HCT116 (cell line): ENCODE measurements at regions not wholly inside any gene's neighbourhood (a gene's known extent, or its start where the extent isn't known, plus 50 kb on each side); places are given as distances from the start of the nearest gene placed in this dataset.

Experiments
- ATAC-seq: fragments of 200-7000 bp; cut with Tn5 transposase; 2 replicates; pipeline ENCODE4 v1.9.1; 2020; ENCODE audit warnings: mild to moderate bottlenecking, moderate library complexity
- BruUV-seq: library from RNA; stranded (reverse); fragments of 400-500 nt; replicated peaks from 2 replicates; lab custom pipeline; 2021; lab: Mats Ljungman, UMichigan
- CTCF ChIA-PET: fragments of 300-600 bp; sonication (Branson Sonifier 250); formaldehyde crosslinking; loops from one replicate; lab custom pipeline; 2021; ENCODE audit warnings: antibody characterized with exemption; lab: Charles Lee
- POLR2A ChIA-PET: fragments of 300-600, 350-600 bp; sonication (Branson Sonifier 250); formaldehyde crosslinking; loops from one replicate; lab custom pipeline; 2021; ENCODE audit warnings: antibody characterized with exemption; lab: Charles Lee
- RAD21 ChIA-PET, 2 experiments: fragments of 300-600 bp; sonication (Branson Sonifier 250); formaldehyde crosslinking; loops; one replicate each; lab custom pipeline; 2023; ENCODE audit warnings: low total read pairs in 2 of 2; ENCODE audit not compliant: uncharacterized antibody in 2 of 2, unreplicated experiment in 2 of 2, low non-redundant PET in 1 of 2; lab: Charles Lee
- DNase-seq: peaks from one replicate; pipeline ENCODE4 v3.0.0-alpha.2; 2010; ENCODE audit warnings: low read depth, low spot score
- H2AFZ ChIP-seq: fragments of 200-600 bp; shearing (Covaris generic), sonication (generic); 2 replicates; pipeline ENCODE4 v1.6.1; 2017; ENCODE audit warnings: low read depth, mixed run types, mixed read lengths, antibody characterized with exemption, low read length; ENCODE audit not compliant: poor library complexity, severe bottlenecking
- H3K27ac ChIP-seq: 2 replicates; pipeline ENCODE4 v1.5.1; 2012; ENCODE audit warnings: low read depth, low read length
- H3K27me3 ChIP-seq: fragments of 200-600 bp; sonication (generic); 2 replicates; pipeline ENCODE4 v1.6.1; 2016; ENCODE audit warnings: mixed run types, low read length, mixed read lengths; ENCODE audit not compliant: insufficient read depth
- H3K36me3 ChIP-seq, 2 experiments: fragments of 200-500 bp in 1 of 2; fragments of 200-600 bp in 1 of 2; sonication (Bioruptor generic) in 1 of 2; sonication (generic) in 1 of 2; 2 replicates each; pipeline versions ENCODE4 v1.5.1 to v1.6.1; 2014 to 2016; ENCODE audit warnings: low read length in 2 of 2, inconsistent platforms in 1 of 2, mixed read lengths in 1 of 2, mixed run types in 1 of 2; ENCODE audit not compliant: insufficient read depth in 2 of 2, control insufficient read depth in 1 of 2
- H3K4me1 ChIP-seq, 2 experiments: fragments of 200-600 bp in 1 of 2; sonication (generic) in 1 of 2; 2 replicates each; pipeline versions ENCODE4 v1.5.1 to v1.6.1; 2012 to 2017; ENCODE audit warnings: low read length in 2 of 2, inconsistent platforms in 1 of 2, mild to moderate bottlenecking in 1 of 2, mixed read lengths in 1 of 2, mixed run types in 1 of 2, moderate library complexity in 1 of 2; ENCODE audit not compliant: insufficient read depth in 2 of 2, control insufficient read depth in 1 of 2
- H3K4me2 ChIP-seq: fragments of 200-600 bp; sonication (generic); 2 replicates; pipeline ENCODE4 v1.6.1; 2017; ENCODE audit warnings: mixed run types, low read length, mixed read lengths
- H3K4me3 ChIP-seq, 2 experiments: fragments of 200-600 bp in 1 of 2; sonication (generic) in 1 of 2; replicated peaks in 1 of 2; 2 replicates each; pipeline ENCODE4 v1.5.1; 2011 to 2016; ENCODE audit warnings: low read length in 2 of 2, control low read depth in 1 of 2, low read depth in 1 of 2, mild to moderate bottlenecking in 1 of 2, mixed read lengths in 1 of 2, mixed run types in 1 of 2
- H3K79me2 ChIP-seq: fragments of 200-600 bp; sonication (generic); 2 replicates; pipeline ENCODE4 v1.6.1; 2017; ENCODE audit warnings: mild to moderate bottlenecking, mixed run types, low read length, moderate library complexity, mixed read lengths; ENCODE audit not compliant: insufficient read depth
- H3K9ac ChIP-seq: fragments of 200-600 bp; sonication (generic); 2 replicates; pipeline ENCODE4 v1.6.1; 2016; ENCODE audit warnings: low read length, mixed read lengths
- H3K9me2 ChIP-seq: fragments of 200-600 bp; sonication (generic), shearing (Covaris generic); 2 replicates; pipeline ENCODE4 v1.6.1; 2017; ENCODE audit warnings: mixed run types, mild to moderate bottlenecking, moderate library complexity; ENCODE audit not compliant: insufficient read depth
- H3K9me3 ChIP-seq, 2 experiments: fragments of 200-500 bp in 1 of 2; fragments of 200-600 bp in 1 of 2; sonication (Bioruptor generic) in 1 of 2; sonication (generic) in 1 of 2; 2 replicates each; pipeline ENCODE4 v1.6.1; 2014 to 2017; ENCODE audit warnings: low read length in 2 of 2, mixed read lengths in 2 of 2, inconsistent platforms in 1 of 2, low read depth in 1 of 2, mild to moderate bottlenecking in 1 of 2, mixed run types in 1 of 2, moderate library complexity in 1 of 2; ENCODE audit not compliant: control insufficient read depth in 1 of 2, insufficient read depth in 1 of 2
- H4K20me1 ChIP-seq: fragments of 200-600 bp; sonication (generic), shearing (Covaris generic); 2 replicates; pipeline ENCODE4 v1.6.1; 2017; ENCODE audit warnings: mixed run types, mild to moderate bottlenecking, moderate library complexity; ENCODE audit not compliant: insufficient read depth
- CBX3 ChIP-seq: IDR thresholded peaks from 2 replicates; pipeline ENCODE4 v1.6.1; 2012; ENCODE audit warnings: low read depth
- CEBPB ChIP-seq: IDR thresholded peaks from 2 replicates; pipeline ENCODE4 v1.6.1; 2012; ENCODE audit warnings: low read depth
- EGR1 ChIP-seq: IDR thresholded peaks from 2 replicates; pipeline ENCODE4 v1.6.1; 2012; ENCODE audit warnings: low read depth
- EZH2 ChIP-seq: fragments of 200-600 bp; sonication (generic); IDR thresholded peaks from 2 replicates; pipeline ENCODE4 v1.6.1; 2017; ENCODE audit warnings: antibody characterized with exemption, mixed run types
- EZH2phosphoT487 ChIP-seq: fragments of 200-600 bp; IDR thresholded peaks from 2 replicates; pipeline ENCODE4 v1.6.1; 2018; ENCODE audit warnings: antibody characterized with exemption, borderline replicate concordance
- FOSL1 ChIP-seq: IDR thresholded peaks from 2 replicates; pipeline ENCODE4 v1.6.1; 2012; ENCODE audit warnings: low read depth
- JUND ChIP-seq: IDR thresholded peaks from 2 replicates; pipeline ENCODE4 v1.6.1; 2012
- POLR2A ChIP-seq: IDR thresholded peaks from 2 replicates; pipeline ENCODE4 v1.7.0; 2011; ENCODE audit warnings: borderline replicate concordance; ENCODE audit not compliant: insufficient read depth, insufficient read length; ENCODE audit errors: extremely low read depth
- POLR2AphosphoS5 ChIP-seq: IDR thresholded peaks from 2 replicates; pipeline ENCODE4 v1.6.1; 2011; ENCODE audit warnings: mild to moderate bottlenecking, low read depth, low read length, moderate library complexity
- RAD21 ChIP-seq: IDR thresholded peaks from 2 replicates; pipeline ENCODE4 v1.6.1; 2012; ENCODE audit warnings: low read depth, mild to moderate bottlenecking
- SIN3A ChIP-seq: IDR thresholded peaks from 2 replicates; pipeline ENCODE4 v1.6.1; 2012; ENCODE audit warnings: low read depth
- SRF ChIP-seq: IDR thresholded peaks from 2 replicates; pipeline ENCODE4 v1.6.1; 2012; ENCODE audit warnings: low read depth
- TCF7L2 ChIP-seq: IDR thresholded peaks from 2 replicates; pipeline ENCODE4 v1.7.0; 2011; ENCODE audit warnings: borderline replicate concordance, inconsistent platforms; ENCODE audit not compliant: insufficient read depth, insufficient read length; ENCODE audit errors: extremely low read depth
- YY1 ChIP-seq: IDR thresholded peaks from 2 replicates; pipeline ENCODE4 v1.6.1; 2011; ENCODE audit warnings: low read length, low read depth, moderate library complexity, mild to moderate bottlenecking; ENCODE audit not compliant: insufficient replicate concordance; ENCODE audit errors: extremely low read depth
- ZNF274 ChIP-seq: fragments of 200-500 bp; sonication (Bioruptor generic); IDR thresholded peaks from 2 replicates; pipeline ENCODE4 v1.6.1; 2014; ENCODE audit warnings: mild to moderate bottlenecking, low read depth, low read length, inconsistent platforms
- intact Hi-C: fragments of 100-400 bp; cut with micrococcal nuclease; formaldehyde crosslinking; loops from 2 replicates; pipeline ENCODE4 v1.10.0; 2022
- TF ChIP-seq, protein P1 (sequence below): IDR thresholded peaks from 2 replicates; pipeline ENCODE4 v1.6.1; 2011; ENCODE audit warnings: mild to moderate bottlenecking, low read length, moderate library complexity; ENCODE audit not compliant: insufficient replicate concordance; ENCODE audit errors: extremely low read depth
- TF ChIP-seq, protein P2 (sequence below): IDR thresholded peaks from 2 replicates; pipeline ENCODE4 v1.6.1; 2012; ENCODE audit warnings: low read depth
- TF ChIP-seq, protein P3 (sequence below): IDR thresholded peaks from 2 replicates; pipeline ENCODE4 v1.6.1; 2012
- TF ChIP-seq, protein P4 (sequence below), 3 experiments: fragments of 200-600 bp in 1 of 3; sonication (generic) in 1 of 3; IDR thresholded peaks in 2 of 3; conservative IDR thresholded peaks in 1 of 3; 2 replicates each; pipeline ENCODE4 v1.5.1; 2012 to 2017; ENCODE audit warnings: low read depth in 2 of 3, low read length in 2 of 3, antibody characterized with exemption in 1 of 3, borderline replicate concordance in 1 of 3, control low read depth in 1 of 3, mild to moderate bottlenecking in 1 of 3, mixed read lengths in 1 of 3, mixed run types in 1 of 3, moderate library complexity in 1 of 3; ENCODE audit not compliant: insufficient read depth in 1 of 3

DNA sequence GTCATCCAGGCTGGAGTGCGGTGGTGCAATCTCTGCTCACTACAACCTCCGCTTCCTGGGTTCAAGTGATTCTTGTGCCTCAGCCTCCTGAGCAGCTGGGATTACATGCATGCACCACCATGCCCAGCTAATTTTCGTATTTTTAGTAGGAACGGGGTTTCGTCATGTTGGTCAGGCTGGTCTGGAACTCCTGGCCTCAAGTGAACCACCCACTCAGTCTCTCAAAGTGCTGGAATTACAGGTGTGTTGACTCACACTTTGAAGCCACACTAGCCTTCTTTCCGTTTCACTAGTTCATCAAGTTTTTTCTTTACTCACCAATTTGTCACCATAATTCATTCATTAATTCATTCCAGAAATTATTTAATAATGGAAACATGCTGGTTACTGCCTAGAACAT lies 298.4 kb upstream of the MTNR1B start:
- Histone ChIP-seq H3K4me1 (no peaks in the 10 kb centered on the region), H3K4me2 (no peak overlapping the region), H3K9me2 (no peaks in the 10 kb centered on the region), H3K9ac (no peak overlapping the region), H3K79me2 (no peaks in the 10 kb centered on the region), H3K27ac (no peak overlapping the region), H3K27me3 (no peaks in the 10 kb centered on the region), H3K9me3 (peaks cover 0 to 3% of the 10 kb centered on the region in 2 experiments; a peak in 1 of 4 replicates), H3K4me3 (no peak overlapping the region), H3K36me3 (no peaks in the 10 kb centered on the region), H2AFZ (no peak overlapping the region), H4K20me1 (no peaks in the 10 kb centered on the region)
- intact Hi-C loops: no loop called here
- no TSS peak for BruUV-seq
- no peak for ATAC-seq
- CTCF ChIA-PET: no interaction called here
- no peak for DNase-seq
- TF ChIP-seq FOSL1 (no peak), RAD21 (no peak), POLR2AphosphoS5 (no peak), JUND (no peak), SRF (no peak), ZNF274 (no peak), TCF7L2 (no peak), YY1 (no peak), SIN3A (no peak), EGR1 (no peak), EZH2phosphoT487 (no peak), EZH2 (no peak), CBX3 (no peak), POLR2A (no peak), CEBPB (no peak)
- TF ChIP-seq, protein P1, sequence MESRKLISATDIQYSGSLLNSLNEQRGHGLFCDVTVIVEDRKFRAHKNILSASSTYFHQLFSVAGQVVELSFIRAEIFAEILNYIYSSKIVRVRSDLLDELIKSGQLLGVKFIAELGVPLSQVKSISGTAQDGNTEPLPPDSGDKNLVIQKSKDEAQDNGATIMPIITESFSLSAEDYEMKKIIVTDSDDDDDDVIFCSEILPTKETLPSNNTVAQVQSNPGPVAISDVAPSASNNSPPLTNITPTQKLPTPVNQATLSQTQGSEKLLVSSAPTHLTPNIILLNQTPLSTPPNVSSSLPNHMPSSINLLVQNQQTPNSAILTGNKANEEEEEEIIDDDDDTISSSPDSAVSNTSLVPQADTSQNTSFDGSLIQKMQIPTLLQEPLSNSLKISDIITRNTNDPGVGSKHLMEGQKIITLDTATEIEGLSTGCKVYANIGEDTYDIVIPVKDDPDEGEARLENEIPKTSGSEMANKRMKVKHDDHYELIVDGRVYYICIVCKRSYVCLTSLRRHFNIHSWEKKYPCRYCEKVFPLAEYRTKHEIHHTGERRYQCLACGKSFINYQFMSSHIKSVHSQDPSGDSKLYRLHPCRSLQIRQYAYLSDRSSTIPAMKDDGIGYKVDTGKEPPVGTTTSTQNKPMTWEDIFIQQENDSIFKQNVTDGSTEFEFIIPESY: no peak
- TF ChIP-seq, protein P2, sequence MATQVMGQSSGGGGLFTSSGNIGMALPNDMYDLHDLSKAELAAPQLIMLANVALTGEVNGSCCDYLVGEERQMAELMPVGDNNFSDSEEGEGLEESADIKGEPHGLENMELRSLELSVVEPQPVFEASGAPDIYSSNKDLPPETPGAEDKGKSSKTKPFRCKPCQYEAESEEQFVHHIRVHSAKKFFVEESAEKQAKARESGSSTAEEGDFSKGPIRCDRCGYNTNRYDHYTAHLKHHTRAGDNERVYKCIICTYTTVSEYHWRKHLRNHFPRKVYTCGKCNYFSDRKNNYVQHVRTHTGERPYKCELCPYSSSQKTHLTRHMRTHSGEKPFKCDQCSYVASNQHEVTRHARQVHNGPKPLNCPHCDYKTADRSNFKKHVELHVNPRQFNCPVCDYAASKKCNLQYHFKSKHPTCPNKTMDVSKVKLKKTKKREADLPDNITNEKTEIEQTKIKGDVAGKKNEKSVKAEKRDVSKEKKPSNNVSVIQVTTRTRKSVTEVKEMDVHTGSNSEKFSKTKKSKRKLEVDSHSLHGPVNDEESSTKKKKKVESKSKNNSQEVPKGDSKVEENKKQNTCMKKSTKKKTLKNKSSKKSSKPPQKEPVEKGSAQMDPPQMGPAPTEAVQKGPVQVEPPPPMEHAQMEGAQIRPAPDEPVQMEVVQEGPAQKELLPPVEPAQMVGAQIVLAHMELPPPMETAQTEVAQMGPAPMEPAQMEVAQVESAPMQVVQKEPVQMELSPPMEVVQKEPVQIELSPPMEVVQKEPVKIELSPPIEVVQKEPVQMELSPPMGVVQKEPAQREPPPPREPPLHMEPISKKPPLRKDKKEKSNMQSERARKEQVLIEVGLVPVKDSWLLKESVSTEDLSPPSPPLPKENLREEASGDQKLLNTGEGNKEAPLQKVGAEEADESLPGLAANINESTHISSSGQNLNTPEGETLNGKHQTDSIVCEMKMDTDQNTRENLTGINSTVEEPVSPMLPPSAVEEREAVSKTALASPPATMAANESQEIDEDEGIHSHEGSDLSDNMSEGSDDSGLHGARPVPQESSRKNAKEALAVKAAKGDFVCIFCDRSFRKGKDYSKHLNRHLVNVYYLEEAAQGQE: no peak
- TF ChIP-seq, protein P3, sequence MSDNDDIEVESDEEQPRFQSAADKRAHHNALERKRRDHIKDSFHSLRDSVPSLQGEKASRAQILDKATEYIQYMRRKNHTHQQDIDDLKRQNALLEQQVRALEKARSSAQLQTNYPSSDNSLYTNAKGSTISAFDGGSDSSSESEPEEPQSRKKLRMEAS: no peak
- TF ChIP-seq, protein P4, sequence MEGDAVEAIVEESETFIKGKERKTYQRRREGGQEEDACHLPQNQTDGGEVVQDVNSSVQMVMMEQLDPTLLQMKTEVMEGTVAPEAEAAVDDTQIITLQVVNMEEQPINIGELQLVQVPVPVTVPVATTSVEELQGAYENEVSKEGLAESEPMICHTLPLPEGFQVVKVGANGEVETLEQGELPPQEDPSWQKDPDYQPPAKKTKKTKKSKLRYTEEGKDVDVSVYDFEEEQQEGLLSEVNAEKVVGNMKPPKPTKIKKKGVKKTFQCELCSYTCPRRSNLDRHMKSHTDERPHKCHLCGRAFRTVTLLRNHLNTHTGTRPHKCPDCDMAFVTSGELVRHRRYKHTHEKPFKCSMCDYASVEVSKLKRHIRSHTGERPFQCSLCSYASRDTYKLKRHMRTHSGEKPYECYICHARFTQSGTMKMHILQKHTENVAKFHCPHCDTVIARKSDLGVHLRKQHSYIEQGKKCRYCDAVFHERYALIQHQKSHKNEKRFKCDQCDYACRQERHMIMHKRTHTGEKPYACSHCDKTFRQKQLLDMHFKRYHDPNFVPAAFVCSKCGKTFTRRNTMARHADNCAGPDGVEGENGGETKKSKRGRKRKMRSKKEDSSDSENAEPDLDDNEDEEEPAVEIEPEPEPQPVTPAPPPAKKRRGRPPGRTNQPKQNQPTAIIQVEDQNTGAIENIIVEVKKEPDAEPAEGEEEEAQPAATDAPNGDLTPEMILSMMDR (IDR thresholded peaks at IDR 0.05 in 2 of 3, conservative IDR thresholded peaks at IDR 0.05 in 1 of 3; ENCODE audit: borderline replicate concordance in 1 of 3, insufficient read depth in 1 of 3, low read depth in 2 of 3, low read length in 2 of 3): no peak
- POLR2A ChIA-PET: no interaction called here
- RAD21 ChIA-PET: no interaction called here
